ENCODE measurements at regions not wholly inside any gene's neighbourhood (a gene's known extent, or its start where the extent isn't known, plus 50 kb on each side); places are given as distances from the start of the nearest gene placed in this dataset.

DNA sequence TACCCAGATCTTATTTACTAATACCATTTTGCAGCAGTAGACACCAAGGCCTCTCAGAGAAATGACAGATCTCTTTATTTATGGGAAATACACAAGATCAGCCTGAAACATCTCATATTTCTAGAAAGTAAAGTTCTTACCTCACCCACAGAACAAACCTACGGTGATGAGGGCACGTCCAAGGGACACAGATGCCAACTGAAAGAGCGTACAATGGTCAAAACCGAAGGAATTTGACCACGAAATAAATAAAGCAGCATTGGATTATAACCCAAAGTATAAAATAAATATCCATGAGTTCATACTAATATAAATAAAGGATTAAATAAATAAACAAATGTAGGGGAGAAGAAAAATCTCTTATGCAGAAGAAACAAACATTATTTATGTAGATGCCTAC is 747.0 kb downstream of the TNS3 start:
- intact Hi-C loops (cut with micrococcal nuclease): no loop called here

DNA sequence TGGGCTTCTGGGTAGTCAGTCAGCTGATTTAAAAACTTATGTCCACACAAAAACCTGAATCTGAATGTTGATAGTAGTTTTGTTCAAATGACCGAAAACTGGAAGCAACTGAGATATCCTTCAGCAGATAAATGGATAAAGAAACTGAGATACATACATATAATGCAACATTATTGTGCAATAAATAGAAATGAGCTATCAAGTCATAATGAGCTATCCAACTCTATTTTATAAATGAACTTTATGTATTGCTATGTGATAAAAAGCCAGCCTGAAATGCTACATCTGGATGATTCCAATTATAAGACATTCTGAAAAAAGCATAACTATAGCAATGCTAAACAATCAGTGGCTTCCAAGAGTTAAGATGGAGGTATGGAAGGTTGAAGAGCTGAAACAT is 748.7 kb downstream of the TNS3 start:
- intact Hi-C loops (cut with micrococcal nuclease): no loop called here

DNA sequence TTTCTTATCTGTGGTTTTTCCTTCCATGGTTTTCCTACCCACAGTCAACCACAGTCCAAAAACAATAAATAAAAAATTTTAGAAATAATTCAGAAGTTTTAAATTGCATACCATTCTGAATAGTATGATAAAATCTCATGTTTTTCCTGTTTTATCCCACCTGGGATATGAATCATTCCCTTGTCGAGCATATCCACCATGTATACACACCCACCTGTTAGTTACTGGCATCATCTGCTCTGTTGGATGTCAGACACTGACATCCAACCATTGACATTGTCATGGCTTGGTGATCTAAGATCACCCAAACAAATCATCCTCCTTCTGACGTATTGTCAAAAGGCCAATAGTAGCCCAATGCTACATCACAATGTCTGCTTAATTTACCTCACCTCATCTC is 749.8 kb downstream of the TNS3 start:
- intact Hi-C loops (cut with micrococcal nuclease): no loop called here

DNA sequence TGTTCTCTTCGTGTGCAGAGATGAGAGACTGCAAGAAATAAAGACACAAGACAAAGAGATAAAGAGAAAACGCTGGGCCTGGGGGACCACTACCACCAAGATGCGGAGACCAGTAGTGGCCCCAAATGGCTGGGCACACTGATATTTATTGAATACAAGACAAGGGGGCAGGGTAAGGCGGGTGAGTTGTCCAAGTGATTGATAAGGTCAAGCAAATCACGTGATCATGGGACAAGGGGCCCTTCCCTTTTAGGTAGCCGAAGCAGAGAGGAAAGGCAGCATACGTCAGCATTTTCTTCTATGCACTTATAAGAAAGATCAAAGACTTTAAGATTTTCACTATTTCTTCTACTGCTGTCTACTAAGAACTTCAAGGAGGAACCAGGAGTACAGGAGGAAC is 762.1 kb downstream of the TNS3 start:
- intact Hi-C loops (cut with micrococcal nuclease): no loop called here

DNA sequence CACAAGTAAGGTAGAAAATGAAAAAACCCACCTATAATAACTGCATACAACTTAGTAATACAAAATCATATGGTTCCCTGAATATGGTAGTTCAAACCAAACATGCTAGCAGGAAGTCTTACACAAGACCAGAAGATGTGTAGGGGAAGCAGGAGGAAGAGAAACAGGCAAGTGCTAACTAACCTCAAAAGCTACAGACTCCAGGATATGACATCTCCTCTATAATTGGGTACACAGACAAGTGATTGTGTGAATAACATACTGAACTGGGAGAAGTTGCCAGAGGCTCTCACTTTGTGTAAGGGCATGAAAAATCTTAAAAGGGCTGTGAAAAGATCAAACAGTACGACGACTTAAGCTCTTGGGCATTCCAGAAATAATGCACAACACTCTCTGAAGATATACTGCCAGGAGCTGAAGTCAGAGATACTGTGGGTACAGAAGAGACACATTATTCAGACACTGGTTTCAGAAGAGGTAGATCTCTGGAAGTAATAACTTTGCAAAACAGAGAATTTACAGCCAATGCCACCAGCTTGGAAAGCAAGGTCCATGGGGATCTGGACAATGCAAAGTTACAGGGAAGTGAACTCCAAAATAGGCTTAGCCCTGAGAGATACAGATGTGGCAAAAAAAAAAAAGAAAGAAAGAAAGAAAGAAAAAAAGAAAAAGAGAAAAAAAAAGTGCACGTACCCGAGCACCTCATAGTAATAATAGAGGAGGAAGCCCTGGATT is 767.2 kb downstream of the TNS3 start:
- intact Hi-C loops (cut with micrococcal nuclease): no loop called here

DNA sequence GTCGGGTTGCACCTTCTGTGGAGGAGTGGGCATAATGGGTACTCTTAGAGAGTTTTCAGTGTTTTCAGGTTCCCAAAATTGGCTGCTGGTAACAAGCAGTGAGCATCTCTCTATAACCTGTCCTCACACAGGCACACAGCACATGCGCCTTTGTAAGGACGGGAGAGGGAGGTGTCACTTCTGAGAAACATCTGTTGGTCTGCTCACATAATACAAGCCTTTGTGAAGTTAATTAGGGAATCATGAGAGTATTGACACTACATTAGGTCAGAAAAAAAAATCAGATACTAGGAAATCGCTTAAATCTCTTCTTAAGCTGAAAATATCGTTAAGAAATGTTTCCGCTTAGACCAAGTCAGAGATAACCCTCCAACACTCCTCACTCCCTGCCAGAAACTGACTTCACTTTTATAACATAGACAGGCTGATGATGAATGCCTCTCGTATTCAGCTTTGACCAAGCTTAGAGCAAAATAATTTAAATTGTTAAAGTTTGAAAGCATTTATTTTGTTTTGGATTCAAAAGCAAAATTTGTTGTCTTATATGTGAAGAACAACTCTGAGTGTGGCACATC is 769.7 kb downstream of the TNS3 start:
- intact Hi-C loops (cut with micrococcal nuclease): no loop called here

DNA sequence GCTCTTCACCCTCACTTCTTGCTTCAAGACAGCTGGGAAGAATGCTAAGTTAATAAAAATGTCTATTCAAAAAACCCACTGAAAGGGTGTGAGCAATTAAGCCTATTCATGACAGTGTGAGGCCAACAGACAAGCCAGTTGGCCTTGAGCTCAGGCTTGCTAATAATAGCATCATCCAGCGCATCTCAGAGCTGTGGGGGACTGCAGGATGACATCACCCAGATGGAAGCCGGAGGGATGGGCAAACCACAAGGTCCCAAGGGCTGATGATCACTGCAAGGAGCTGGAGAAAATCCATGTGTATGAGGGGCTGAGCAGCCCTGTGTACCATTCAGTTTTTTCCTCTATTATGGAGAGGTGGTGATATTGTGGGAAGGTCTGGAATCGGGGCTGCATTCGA is 770.4 kb downstream of the TNS3 start:
- intact Hi-C loops (cut with micrococcal nuclease): no loop called here

DNA sequence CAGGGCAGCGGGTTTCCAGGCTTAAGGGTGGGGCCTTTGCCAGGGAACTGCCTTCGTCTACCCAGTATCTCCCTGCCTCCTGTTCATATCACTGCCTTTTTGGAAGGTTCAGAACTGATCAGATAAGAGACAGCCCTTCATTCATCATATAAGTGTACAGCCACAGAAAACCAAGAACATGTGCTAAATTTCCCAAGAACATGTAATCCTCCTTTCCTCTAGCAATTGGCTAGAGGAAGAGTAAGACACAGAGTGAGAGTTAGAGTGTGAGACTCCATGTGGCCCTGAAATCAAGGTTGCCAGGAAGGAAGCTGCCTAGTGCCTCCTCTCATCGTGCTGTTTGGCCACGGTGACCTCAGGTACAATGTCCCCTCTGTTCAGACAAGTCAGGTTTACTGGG is 770.9 kb downstream of the TNS3 start:
- intact Hi-C loops (cut with micrococcal nuclease): no loop called here

DNA sequence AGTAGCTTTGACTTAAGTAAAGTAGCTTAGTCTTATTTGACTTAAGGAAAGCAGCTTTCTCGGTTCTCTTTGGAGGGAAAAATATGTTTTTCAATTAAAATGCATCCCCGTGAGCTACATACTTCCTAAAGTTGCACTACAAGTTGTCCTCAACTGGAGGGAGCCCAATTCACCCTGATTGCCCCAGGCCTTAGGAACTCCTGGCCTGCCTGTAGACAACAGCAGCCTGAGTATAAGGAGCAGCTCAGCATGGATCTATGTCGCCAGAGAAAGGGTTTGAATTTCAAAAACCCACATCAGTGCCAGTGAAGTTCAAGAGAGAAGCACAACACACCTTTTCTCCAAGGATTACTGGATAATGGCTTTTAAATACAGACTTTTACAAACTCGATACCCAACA is 772.0 kb downstream of the TNS3 start:
- intact Hi-C loops (cut with micrococcal nuclease): no loop called here

DNA sequence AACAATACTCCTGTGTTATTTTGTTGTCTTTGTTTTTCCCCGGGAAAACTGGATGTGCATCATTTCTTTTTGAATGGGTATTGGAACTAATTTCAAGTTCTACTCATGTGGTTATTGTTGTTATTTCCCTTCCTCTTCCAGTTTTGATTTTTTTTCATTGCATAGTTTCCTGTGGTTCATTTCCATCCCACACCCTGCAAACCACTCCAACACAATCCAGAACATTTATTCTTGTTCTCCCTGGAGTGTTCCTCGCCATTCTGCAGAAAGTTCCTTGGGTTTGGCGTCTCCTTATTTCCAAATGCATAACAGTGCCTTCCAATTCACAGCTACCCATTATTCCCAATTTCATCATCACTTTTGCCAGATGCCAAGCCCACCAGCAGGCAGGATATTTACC is 775.1 kb downstream of the TNS3 start:
- intact Hi-C loops (cut with micrococcal nuclease): no loop called here

DNA sequence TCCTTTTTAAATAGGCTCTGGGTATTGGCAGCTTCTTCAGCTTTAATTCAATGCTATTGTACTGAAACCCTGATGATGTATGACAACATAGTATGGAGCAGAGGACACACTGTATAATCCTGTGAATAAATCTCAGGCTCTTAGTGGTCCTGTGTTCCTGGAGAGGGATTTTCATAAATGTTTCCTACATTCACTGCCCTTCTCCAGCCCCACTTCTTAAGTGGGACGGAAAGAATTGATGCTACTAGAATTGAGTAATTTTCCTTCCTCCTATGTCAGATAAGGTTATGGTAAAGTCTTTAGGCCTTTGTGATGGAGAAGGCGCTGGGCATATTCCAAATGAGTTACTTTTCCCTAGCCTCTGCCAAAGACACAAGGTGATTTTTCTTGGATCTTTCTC is 779.4 kb downstream of the TNS3 start:
- intact Hi-C loops (cut with micrococcal nuclease): no loop called here

DNA sequence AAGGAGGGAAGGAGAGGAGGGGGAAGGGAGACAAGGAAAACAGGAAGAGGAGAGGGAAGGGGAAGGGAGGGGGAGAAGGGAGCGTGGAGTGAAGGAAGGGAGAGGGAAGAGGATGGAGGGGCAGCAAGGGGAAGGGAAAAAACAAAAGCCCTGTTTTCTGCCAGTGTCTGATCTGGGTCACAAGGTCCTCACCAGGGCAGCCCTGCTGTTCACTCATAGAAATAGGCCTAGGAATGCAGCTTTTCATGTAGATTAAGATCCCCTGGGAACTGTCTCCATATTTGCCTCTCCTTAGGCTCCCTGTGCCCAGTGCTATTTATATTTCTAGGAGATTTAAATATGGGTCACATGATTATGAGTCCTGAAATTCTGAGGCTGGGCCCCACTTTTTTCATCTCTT is 790.7 kb downstream of the TNS3 start:
- intact Hi-C loops (cut with micrococcal nuclease): no loop called here

DNA sequence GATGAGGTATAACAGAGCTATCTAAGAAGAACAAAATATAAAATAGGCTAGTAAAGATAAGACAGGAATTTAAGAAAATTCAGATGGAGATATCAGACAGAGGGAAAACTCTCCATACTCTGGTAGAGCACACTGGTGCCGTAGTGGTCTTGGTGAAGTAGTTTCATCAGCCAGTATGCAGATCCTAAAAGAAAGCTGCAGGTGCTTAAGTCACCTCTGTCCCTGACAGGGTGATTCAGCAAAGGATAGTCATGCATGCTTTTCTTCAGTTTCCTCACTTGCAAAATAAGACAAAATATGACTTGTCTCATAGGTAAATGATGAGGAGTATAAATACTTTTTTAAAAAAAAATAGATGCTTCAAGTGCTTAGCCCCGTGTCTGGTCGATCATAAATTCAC is 794.9 kb downstream of the TNS3 start:
- intact Hi-C loops (cut with micrococcal nuclease): no loop called here

DNA sequence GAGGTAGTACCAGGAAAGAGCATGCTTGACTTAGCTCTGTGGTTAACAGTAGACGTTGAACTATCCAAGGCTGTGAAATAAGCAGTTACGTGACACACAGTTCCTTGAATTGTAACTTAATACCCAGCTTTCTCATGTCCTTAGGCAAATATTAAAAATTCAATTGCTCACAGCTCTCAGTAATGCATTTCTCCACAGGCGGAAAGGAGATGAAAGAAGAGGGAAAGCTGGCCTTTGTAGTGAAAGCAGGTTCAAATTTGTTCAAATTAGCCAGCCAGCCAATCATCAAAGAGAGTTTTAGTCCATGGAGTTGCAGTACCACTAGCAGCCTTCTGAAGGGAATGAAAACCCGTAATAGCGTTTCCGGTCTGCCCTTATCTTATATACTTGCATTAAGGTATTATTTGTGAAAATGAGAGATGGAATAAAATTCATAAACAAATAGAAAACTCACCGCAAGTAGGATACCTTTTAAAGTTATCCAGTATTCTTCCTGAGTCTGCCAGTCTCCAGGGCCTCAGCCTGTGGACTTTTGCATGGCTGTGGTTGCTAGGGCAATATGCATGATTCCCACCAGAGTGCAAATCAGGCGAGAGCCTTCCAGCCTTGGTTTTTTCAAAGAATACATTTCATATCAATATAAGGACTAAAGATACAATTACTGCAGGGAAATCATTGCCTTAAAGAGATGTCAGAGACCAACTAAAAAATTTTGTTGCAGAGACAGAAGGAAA is 795.5 kb downstream of the TNS3 start:
- intact Hi-C loops (cut with micrococcal nuclease): no loop called here

DNA sequence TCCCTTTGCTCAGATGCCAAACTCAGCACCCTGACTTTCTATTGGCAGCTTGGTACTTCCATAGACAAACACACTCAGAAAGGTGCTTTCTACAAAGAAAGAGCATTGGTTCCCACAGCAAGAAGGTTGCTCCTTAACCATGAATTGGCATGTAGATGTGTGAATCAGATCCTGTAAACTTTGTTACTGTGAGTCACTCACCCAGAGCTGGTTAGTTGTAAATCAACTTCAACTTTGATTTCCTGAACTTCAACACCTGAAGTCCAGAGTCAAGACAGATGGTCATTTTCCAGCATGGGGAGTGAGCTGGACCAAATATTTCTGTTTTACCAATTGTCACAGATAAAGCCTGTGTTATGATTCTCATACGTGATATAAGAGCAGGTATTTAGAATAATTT is 797.2 kb downstream of the TNS3 start:
- intact Hi-C loops (cut with micrococcal nuclease): no loop called here

DNA sequence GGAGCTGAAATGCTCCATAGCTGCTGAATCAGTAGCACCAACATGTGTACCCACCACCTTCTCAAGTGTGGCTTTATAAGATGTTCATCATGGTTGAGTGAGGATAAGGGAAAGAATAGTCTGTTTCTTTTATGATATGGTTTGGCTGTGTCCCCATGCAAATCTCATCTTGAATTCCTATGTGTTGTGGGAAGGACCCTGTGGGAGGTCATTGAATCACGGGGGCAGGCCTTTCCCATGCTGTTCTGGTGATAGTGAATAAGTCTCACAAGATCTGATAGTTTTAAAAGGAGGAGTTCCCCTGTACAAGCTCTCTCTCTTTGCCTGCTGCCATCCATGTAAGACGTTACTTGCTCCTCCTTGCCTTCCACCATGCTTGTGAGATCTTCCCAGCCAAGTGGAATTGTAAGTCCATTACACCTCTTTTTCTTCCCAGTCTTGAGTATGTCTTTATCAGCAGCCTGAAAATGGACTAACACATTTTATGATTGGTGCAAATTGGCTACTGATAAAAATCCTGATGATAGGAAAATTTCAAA is 799.9 kb downstream of the TNS3 start:
- intact Hi-C loops (cut with micrococcal nuclease): no loop called here

DNA sequence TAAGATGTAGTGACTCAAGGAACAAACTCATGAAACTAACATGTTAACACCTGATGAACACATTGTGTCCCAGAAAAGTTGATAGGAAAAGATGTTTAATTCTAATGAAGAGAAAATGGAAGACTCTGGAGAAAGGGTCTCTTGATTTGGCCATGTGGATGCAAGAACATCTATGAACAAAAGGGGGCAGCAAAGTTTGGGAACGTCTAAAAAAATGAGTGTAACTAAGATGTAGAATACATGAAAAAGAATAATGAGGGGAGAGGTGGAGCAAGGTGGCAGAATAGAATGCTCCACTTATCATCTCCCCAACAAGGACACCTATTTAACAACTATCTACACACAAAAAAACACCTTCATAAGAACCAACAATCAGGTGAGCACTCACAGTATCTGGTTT is 805.1 kb downstream of the TNS3 start:
- intact Hi-C loops (cut with micrococcal nuclease): no loop called here

DNA sequence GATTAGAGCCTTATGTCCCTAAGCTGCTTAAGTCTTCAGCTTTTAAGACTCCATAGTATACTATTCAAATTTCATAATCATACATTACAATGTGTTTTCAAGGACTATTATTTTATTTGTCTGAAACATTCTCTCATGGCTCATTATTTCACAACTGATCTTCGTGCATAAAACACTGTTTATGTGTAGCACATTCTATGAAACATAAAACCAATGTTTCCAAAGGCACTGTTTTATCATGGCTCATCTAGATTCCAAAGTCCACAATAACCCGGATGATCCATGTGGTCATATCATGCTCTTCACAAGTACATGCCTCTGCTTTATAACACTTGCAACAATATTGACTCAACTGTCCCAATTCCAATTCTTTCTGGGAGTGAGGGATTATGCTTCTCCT is 806.1 kb downstream of the TNS3 start:
- intact Hi-C loops (cut with micrococcal nuclease): no loop called here

DNA sequence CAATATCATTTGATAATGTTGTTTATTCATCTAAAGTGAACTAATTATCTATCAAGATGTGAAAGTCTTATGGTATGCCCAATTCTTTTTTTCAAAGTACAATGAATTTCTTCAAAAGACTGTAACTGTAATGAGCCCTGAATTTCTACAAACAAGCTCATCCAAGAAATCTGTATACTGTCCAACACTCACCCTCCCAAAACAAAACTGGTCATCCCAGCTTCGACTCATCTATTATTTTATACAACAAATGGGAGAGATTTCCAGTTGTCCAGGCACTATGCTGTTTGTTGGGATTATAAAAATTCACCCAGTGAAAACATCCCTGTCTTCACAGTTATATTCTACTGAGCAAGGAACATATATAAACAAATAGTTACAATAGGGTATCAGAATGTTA is 806.9 kb downstream of the TNS3 start:
- intact Hi-C loops (cut with micrococcal nuclease): no loop called here

DNA sequence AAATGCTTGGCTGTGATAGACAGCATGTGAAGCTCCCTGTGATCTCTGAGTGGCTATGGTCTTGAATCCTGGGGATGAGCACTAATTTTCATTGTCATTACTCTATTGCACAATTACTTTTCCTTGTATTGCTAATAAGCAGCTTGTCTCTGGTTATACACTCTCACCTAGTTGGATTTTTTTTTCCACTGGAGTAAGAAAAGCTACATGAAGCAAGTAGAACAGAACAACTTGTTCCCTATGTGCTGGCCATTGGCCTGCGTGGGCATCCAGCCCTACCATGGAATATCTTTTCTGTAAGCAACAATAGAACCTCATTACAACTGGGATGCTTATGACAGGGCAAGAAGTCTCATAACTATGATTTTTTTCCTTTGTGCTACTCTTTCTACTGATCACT is 807.4 kb downstream of the TNS3 start:
- intact Hi-C loops (cut with micrococcal nuclease): no loop called here

DNA sequence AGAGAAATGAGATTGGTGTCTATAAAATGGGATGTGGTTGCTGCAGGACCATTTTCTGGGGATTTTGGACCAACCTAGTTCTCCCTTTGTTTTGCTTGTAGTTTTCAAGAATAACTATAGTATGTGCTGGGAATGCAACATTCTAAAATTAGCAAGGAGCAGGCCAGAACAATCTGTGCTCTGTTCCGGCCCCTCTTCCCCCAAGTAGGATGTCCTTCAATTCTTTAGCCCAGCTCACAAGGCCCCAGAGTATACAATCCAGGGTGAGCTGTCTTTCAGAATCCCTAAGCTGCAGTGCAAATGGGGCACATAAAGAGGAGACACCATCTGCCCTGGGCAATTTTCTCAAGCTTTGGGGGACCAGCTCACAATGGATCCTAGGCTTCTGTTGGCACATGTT is 809.1 kb downstream of the TNS3 start:
- intact Hi-C loops (cut with micrococcal nuclease): no loop called here

DNA sequence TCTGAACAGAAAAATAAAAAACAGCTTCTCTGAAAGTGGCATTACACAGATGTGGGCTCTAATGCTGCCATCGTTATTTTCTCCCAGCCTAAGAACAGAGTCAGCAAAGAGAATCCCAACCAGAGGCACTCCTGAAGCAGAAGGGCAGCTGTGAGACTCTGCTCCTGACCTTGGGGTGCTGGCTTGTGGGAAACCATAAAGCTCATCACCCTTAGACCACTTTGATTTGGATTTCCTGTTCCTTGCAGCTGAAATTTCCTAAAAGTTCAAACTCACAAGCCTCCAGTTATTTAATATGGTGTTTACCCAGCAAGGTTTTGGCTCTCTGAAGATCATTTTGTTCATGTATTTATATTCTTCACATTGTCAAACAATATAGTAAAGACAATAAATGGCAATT is 814.8 kb downstream of the TNS3 start:
- intact Hi-C loops (cut with micrococcal nuclease): no loop called here

Measured in T-helper 2 cell treated with Interferon-gamma antibody and Interleukin-4, amounts not matched to agents 100 ng/mL and 5 ng/mL, for 36 hours (primary cell).